ENCODE measurements at regions not wholly inside any gene's neighbourhood (a gene's known extent, or its start where the extent isn't known, plus 50 kb on each side); places are given as distances from the start of the nearest gene placed in this dataset.

DNA sequence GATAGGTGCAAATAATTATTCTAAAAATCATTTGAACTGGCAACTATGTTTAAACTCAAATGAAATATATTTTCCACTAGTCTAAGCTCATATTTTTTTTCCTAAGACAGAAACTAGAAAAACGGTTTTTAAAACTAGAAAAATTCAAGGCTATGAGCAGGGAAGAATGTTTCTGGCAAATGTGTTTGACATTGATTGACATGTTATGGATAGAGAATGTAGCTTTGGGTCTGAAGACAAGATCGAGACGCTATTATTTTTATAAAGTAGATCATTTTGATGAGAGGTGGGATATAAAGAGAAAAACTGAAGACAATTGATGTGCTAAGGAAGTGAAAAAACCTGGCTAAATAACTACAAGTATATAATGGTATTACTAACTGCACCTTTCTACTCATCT lies 415.2 kb downstream of the GABRB3 start:
- TF ChIP-seq SIN3A (IDR thresholded peaks at IDR 0.05; ENCODE audit: borderline replicate concordance, insufficient read depth, low read length) (no peak), TAF1 (IDR thresholded peaks at IDR 0.05; ENCODE audit: borderline replicate concordance, insufficient read depth, low read length) (no peak), POLR2AphosphoS5 (IDR thresholded peaks at IDR 0.05; ENCODE audit: low read depth, low read length) (no peak), FOXP2 (optimal IDR thresholded peaks at IDR 0.05; ENCODE audit: borderline replicate concordance, extremely low read depth, extremely low read length, insufficient read depth) (no peak)
- TF ChIP-seq, protein P1, sequence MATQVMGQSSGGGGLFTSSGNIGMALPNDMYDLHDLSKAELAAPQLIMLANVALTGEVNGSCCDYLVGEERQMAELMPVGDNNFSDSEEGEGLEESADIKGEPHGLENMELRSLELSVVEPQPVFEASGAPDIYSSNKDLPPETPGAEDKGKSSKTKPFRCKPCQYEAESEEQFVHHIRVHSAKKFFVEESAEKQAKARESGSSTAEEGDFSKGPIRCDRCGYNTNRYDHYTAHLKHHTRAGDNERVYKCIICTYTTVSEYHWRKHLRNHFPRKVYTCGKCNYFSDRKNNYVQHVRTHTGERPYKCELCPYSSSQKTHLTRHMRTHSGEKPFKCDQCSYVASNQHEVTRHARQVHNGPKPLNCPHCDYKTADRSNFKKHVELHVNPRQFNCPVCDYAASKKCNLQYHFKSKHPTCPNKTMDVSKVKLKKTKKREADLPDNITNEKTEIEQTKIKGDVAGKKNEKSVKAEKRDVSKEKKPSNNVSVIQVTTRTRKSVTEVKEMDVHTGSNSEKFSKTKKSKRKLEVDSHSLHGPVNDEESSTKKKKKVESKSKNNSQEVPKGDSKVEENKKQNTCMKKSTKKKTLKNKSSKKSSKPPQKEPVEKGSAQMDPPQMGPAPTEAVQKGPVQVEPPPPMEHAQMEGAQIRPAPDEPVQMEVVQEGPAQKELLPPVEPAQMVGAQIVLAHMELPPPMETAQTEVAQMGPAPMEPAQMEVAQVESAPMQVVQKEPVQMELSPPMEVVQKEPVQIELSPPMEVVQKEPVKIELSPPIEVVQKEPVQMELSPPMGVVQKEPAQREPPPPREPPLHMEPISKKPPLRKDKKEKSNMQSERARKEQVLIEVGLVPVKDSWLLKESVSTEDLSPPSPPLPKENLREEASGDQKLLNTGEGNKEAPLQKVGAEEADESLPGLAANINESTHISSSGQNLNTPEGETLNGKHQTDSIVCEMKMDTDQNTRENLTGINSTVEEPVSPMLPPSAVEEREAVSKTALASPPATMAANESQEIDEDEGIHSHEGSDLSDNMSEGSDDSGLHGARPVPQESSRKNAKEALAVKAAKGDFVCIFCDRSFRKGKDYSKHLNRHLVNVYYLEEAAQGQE (IDR thresholded peaks at IDR 0.05; ENCODE audit: insufficient read depth in 1 of 2, low read depth in 2 of 2, low read length in 2 of 2), result no peak

DNA sequence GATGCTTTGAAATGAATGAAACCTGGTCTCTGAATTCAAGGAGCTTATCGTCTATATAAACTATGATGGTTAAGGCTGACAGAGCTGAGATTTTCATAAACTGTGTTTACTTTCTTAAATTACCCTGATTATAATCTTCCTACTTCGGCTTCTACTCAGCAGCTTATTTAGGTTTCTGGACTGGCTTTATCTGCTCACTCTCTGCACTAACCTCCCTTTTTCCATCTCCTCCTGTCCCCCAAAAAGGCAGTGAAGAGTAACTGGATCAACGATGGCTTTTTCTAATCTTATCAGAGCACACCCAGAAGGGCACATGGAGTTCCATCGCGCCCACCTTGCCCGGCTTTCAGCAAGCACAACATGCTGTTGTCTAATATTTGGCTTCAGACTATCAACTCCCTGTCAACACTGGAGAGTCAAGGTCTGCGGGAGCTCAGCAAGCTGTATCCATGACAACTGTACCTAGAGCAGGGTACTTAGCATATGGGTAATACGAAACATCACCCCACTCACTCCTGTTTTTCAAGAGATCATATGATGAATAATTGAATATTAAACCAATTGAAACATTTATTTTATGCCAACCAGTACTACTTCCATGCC lies 417.3 kb downstream of the GABRB3 start:
- no peak for TF ChIP-seq SIN3A (IDR thresholded peaks at IDR 0.05; ENCODE audit: borderline replicate concordance, insufficient read depth, low read length)
- TF ChIP-seq POLR2AphosphoS5 (IDR thresholded peaks at IDR 0.05; ENCODE audit: low read depth, low read length), result no peak
- TF ChIP-seq FOXP2 (optimal IDR thresholded peaks at IDR 0.05; ENCODE audit: borderline replicate concordance, extremely low read depth, extremely low read length, insufficient read depth), result no peak
- TF ChIP-seq TAF1 (IDR thresholded peaks at IDR 0.05; ENCODE audit: borderline replicate concordance, insufficient read depth, low read length), result no peak
- TF ChIP-seq, protein P1 (IDR thresholded peaks at IDR 0.05; ENCODE audit: insufficient read depth in 1 of 2, low read depth in 2 of 2, low read length in 2 of 2), result no peak

GRCh38 chr15:26352909-26353308 lies 420.0 kb downstream of the GABRB3 start:
- TF ChIP-seq, protein P1 (IDR thresholded peaks at IDR 0.05; ENCODE audit: insufficient read depth in 1 of 2, low read depth in 2 of 2, low read length in 2 of 2), result no peak
- TF ChIP-seq POLR2AphosphoS5 (IDR thresholded peaks at IDR 0.05; ENCODE audit: low read depth, low read length), result no peak
- no peak for TF ChIP-seq TAF1 (IDR thresholded peaks at IDR 0.05; ENCODE audit: borderline replicate concordance, insufficient read depth, low read length)
- TF ChIP-seq SIN3A (IDR thresholded peaks at IDR 0.05; ENCODE audit: borderline replicate concordance, insufficient read depth, low read length), result no peak
- TF ChIP-seq FOXP2 (optimal IDR thresholded peaks at IDR 0.05; ENCODE audit: borderline replicate concordance, extremely low read depth, extremely low read length, insufficient read depth), result no peak

DNA sequence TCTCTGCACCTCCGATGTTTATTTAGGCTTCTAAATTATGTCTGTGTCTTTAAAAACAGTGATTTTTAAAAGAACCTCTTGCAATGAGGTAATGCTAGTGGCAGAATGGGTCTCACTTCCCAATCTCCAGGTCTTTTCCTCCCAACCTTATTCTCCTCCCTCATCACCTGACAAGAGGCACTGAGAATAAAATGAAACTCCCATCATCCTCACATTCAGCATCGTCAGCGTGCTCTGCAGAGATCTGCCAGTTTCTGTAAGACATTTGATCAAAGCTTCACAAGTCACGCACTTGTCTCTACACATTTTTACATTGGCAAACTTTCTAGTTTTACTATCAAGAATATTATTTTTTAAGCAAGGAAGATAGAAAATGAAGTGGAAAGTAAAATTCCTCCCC lies 420.5 kb downstream of the GABRB3 start:
- no peak for TF ChIP-seq POLR2AphosphoS5 (IDR thresholded peaks at IDR 0.05; ENCODE audit: low read depth, low read length)
- no peak for TF ChIP-seq FOXP2 (optimal IDR thresholded peaks at IDR 0.05; ENCODE audit: borderline replicate concordance, extremely low read depth, extremely low read length, insufficient read depth)
- no peak for TF ChIP-seq TAF1 (IDR thresholded peaks at IDR 0.05; ENCODE audit: borderline replicate concordance, insufficient read depth, low read length)
- TF ChIP-seq, protein P1 (IDR thresholded peaks at IDR 0.05; ENCODE audit: insufficient read depth in 1 of 2, low read depth in 2 of 2, low read length in 2 of 2), result no peak

DNA sequence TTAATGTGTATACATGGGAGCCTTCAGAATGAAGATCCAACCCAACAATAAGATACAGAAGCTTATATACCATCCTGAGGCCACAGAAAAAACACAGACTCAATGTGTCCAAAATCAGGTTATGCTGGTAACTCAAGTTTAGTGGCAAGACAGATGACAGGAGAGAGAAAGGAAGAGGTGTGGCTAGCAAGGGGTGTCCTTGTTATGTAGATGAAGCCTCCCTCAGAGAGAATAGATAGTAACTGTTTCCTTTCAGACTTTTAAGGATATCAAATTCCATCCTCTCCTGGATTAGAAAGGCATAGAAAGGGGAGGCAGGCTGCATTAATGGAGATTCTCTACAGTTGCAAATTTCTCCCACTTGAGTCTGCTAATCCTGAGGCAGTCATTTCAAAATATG lies 447.4 kb downstream of the GABRB3 start:
- TF ChIP-seq FOXP2 (optimal IDR thresholded peaks at IDR 0.05; ENCODE audit: borderline replicate concordance, extremely low read depth, extremely low read length, insufficient read depth), result no peak
- TF ChIP-seq, protein P1 (IDR thresholded peaks at IDR 0.05; ENCODE audit: insufficient read depth in 1 of 2, low read depth in 2 of 2, low read length in 2 of 2), result no peak
- TF ChIP-seq POLR2AphosphoS5 (IDR thresholded peaks at IDR 0.05; ENCODE audit: low read depth, low read length), result no peak
- no peak for TF ChIP-seq TAF1 (IDR thresholded peaks at IDR 0.05; ENCODE audit: borderline replicate concordance, insufficient read depth, low read length)
- no peak for TF ChIP-seq SIN3A (IDR thresholded peaks at IDR 0.05; ENCODE audit: borderline replicate concordance, insufficient read depth, low read length)
